GM23248 (cell line): ENCODE measurements at regions not wholly inside any gene's neighbourhood (a gene's known extent, or its start where the extent isn't known, plus 50 kb on each side); places are given as distances from the start of the nearest gene placed in this dataset.

Experiments
- DNase-seq: peaks from one replicate; pipeline ENCODE4 v3.0.0-alpha.2; 2015
- H2AFZ ChIP-seq: fragments of 200-600 bp; sonication (generic); 2 replicates; pipeline ENCODE4 v1.6.1; 2016; ENCODE audit warnings: antibody characterized with exemption
- H3F3A ChIP-seq: fragments of 200-600 bp; sonication (generic); 2 replicates; pipeline ENCODE4 v1.6.1; 2016; ENCODE audit warnings: mild to moderate bottlenecking, antibody characterized with exemption, mixed run types; ENCODE audit not compliant: insufficient read depth
- H3K27ac ChIP-seq: fragments of 200-600 bp; sonication (generic); 2 replicates; pipeline ENCODE4 v1.5.1; 2016; ENCODE audit warnings: mild to moderate bottlenecking
- H3K27me3 ChIP-seq: fragments of 200-600 bp; sonication (generic); replicated peaks from 2 replicates; pipeline ENCODE4 v1.6.1; 2016; ENCODE audit warnings: mild to moderate bottlenecking; ENCODE audit not compliant: insufficient read depth
- H3K36me3 ChIP-seq: fragments of 200-600 bp; sonication (generic); 2 replicates; pipeline ENCODE4 v1.6.1; 2016; ENCODE audit warnings: low read depth, mild to moderate bottlenecking
- H3K4me1 ChIP-seq: fragments of 200-600 bp; sonication (generic); 2 replicates; pipeline ENCODE4 v1.6.1; 2016; ENCODE audit warnings: mild to moderate bottlenecking; ENCODE audit not compliant: insufficient read depth
- H3K4me2 ChIP-seq: fragments of 200-600 bp; sonication (generic); one replicate; pipeline ENCODE4 v1.6.1; 2016; ENCODE audit warnings: mild to moderate bottlenecking; ENCODE audit not compliant: unreplicated experiment
- H3K4me3 ChIP-seq: fragments of 200-600 bp; sonication (generic); 2 replicates; pipeline ENCODE4 v1.5.1; 2016; ENCODE audit warnings: mild to moderate bottlenecking
- H3K79me2 ChIP-seq: fragments of 200-600 bp; sonication (generic); 2 replicates; pipeline ENCODE4 v1.6.1; 2016; ENCODE audit warnings: mild to moderate bottlenecking; ENCODE audit not compliant: insufficient read depth
- H3K9ac ChIP-seq: fragments of 200-600 bp; sonication (generic); 2 replicates; pipeline ENCODE4 v1.6.1; 2016; ENCODE audit warnings: mild to moderate bottlenecking
- H3K9me2 ChIP-seq: fragments of 200-600 bp; sonication (generic); 2 replicates; pipeline ENCODE4 v1.6.1; 2016; ENCODE audit warnings: mixed run types, mild to moderate bottlenecking, moderate library complexity; ENCODE audit not compliant: insufficient read depth
- H3K9me3 ChIP-seq: fragments of 200-600 bp; sonication (generic); one replicate; pipeline ENCODE4 v1.6.1; 2017; ENCODE audit warnings: low read depth
- H4K20me1 ChIP-seq: fragments of 200-600 bp; sonication (generic); 2 replicates; pipeline ENCODE4 v1.6.0; 2016; ENCODE audit not compliant: insufficient read depth
- EZH2 ChIP-seq: fragments of 200-600 bp; sonication (generic); IDR thresholded peaks from 2 replicates; pipeline ENCODE4 v1.6.1; 2018; ENCODE audit warnings: antibody characterized with exemption, mild to moderate bottlenecking; ENCODE audit not compliant: insufficient read depth, poor library complexity, severe bottlenecking
- EZH2phosphoT487 ChIP-seq: fragments of 200-600 bp; sonication (generic); IDR thresholded peaks from 2 replicates; pipeline ENCODE4 v1.6.1; 2018; ENCODE audit warnings: antibody characterized with exemption, moderate library complexity, mild to moderate bottlenecking, low read depth; ENCODE audit not compliant: insufficient read depth
- WGBS, 2 experiments: methylation state at CpG; one replicate each; pipeline ENCODE4 v1.1.6; 2015 to 2017; ENCODE audit warnings: low lambda C conversion rate in 2 of 2, low coverage in 1 of 2; ENCODE audit errors: missing lambda C conversion rate in 2 of 2; 5-methylcytosine and 5-hydroxymethylcytosine counted together
- in situ Hi-C: fragments of 300-500 bp; cut with MboI; formaldehyde crosslinking; loops from 2 replicates; pipeline ENCODE4 v1.15.0; 2020

DNA sequence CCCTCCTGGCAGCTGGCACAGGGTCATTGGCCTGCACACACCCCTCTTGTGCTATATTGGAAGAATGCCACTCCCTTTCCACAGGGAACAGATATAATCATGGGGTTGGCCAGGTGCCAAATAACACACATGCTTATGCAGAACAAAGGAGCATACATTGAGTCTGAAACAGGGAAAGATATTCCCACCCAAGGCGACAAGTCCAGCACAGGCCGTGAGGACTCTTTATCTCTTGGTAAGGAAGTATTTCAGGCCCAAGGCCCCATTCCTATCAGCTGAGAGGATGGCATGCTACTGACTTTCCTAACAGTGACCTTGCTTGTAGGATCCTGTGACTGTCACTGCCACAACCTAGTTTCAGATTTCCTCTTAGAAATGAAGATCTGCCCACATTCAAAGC lies 59.0 kb upstream of the STXBP6 start:
- WGBS, 2 experiments = 70 to 75% methylated on average over 2 of the region's 2 CpGs
- Histone ChIP-seq H3K9me2 (no peaks in the 10 kb centered on the region), H3F3A (peaks cover 35% of the 10 kb centered on the region), H4K20me1 (no peaks in the 10 kb centered on the region), H3K27me3 (no peaks in the 10 kb centered on the region), H3K4me2 (no peak overlapping the region), H3K27ac (peak overlapping the region; percentile 97), H3K79me2 (no peaks in the 10 kb centered on the region), H3K36me3 (no peaks in the 10 kb centered on the region), H3K9me3 (no peaks in the 10 kb centered on the region), H3K4me1 (peaks cover 33% of the 10 kb centered on the region), H3K9ac (peak overlapping the region; percentile 80; the same call in 1 of the 2 replicates), H2AFZ (peak overlapping the region; percentile 8; the same call in 1 of the 2 replicates), H3K4me3 (no peak overlapping the region)
- no peak for DNase-seq
- in situ Hi-C loops = no loop called here
- TF ChIP-seq EZH2phosphoT487 (no peak), EZH2 (no peak)

DNA sequence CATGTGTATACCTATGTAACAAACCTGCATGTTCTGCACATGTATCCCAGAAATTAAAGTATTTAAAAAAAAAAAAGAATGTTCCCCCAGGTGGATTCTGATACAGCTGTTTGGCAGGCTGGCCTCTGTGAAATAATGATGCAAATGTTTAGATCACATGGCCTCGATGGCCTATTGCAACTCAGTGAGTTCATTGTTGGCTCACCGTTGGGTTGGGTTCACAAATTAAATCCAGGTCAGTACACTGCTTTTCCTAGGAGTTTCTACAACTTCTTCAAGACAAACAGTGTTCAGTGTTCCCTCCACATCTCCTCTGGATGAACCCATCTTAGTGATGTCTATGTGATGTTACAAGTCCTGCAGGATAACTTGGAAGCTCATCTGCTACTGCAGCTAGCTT lies 58.3 kb upstream of the STXBP6 start:
- H3K4me1 ChIP-seq = peaks cover 33% of the 10 kb centered on the region
- H4K20me1 ChIP-seq = no peaks in the 10 kb centered on the region
- no peak for TF ChIP-seq EZH2
- no peak for TF ChIP-seq EZH2phosphoT487
- WGBS, 2 experiments = 66 to 71% methylated on average over 2 of the region's 2 CpGs
- no peak overlapping the region for H3K4me2 ChIP-seq
- H2AFZ ChIP-seq = no peak overlapping the region
- no peaks in the 10 kb centered on the region for H3K9me3 ChIP-seq
- no peaks in the 10 kb centered on the region for H3K27me3 ChIP-seq
- no peaks in the 10 kb centered on the region for H3K9me2 ChIP-seq
- no peak overlapping the region for H3K9ac ChIP-seq
- DNase-seq = no peak
- H3K4me3 ChIP-seq = no peak overlapping the region
- no peak overlapping the region for H3K27ac ChIP-seq
- in situ Hi-C loops = no loop called here
- H3K79me2 ChIP-seq = no peaks in the 10 kb centered on the region
- no peaks in the 10 kb centered on the region for H3K36me3 ChIP-seq
- H3F3A ChIP-seq = peaks cover 35% of the 10 kb centered on the region

DNA sequence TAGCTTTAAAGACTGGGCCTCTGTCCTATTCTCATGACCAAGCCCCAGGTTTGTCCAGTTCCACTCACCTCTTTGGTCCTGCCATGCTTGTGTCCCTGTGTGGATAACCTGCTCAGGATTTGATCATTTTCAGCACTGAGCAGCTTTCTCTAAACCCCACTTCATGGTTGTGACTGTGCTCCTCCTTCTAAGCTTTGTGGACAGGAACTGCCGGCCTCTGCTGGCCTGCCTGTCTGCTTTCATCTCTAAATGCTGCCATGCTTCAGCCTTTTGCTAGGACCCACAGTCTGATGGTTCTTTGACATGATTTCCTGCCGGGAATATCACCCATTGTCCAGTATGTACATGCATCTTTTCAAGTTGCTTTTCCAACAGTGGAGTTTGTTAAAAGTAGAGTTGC lies 53.9 kb upstream of the STXBP6 start:
- H3K9me3 ChIP-seq = no peaks in the 10 kb centered on the region
- TF ChIP-seq EZH2phosphoT487 (no peak), EZH2 (no peak)
- H3K9ac ChIP-seq = no peak overlapping the region
- no peaks in the 10 kb centered on the region for H3K9me2 ChIP-seq
- H3K36me3 ChIP-seq = no peaks in the 10 kb centered on the region
- no peak overlapping the region for H3K27ac ChIP-seq
- H4K20me1 ChIP-seq = no peaks in the 10 kb centered on the region
- 71 to 81% methylated on average over 2 of the region's 2 CpGs for WGBS, 2 experiments
- no peaks in the 10 kb centered on the region for H3K27me3 ChIP-seq
- DNase-seq = no peak
- H2AFZ ChIP-seq = no peak overlapping the region
- H3K4me1 ChIP-seq = peaks cover 5% of the 10 kb centered on the region
- no peak overlapping the region for H3K4me2 ChIP-seq
- H3K4me3 ChIP-seq = no peak overlapping the region
- H3F3A ChIP-seq = peaks cover 6% of the 10 kb centered on the region; the same call in 1 of the 2 replicates
- in situ Hi-C loops = no loop called here
- H3K79me2 ChIP-seq = no peaks in the 10 kb centered on the region

DNA sequence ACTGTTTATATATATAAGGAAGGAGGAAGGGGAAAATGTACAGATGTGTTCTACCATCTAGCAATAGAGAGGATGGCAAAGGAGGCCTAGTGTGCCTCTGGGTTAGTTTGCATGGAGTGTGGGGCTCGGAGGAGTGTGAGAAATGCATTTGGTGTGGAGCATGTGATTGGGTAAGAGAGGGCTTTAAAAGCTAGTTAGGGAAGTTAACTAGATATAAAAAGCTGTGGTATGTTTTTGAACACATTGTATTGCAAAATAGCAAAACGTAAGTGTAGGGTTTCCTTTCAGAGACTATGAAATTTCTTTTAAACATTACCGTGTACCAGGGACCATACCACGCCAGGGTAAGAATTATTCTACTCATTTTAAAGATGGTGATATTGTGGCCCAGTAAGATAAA lies 53.3 kb upstream of the STXBP6 start:
- H3K4me1 ChIP-seq = no peaks in the 10 kb centered on the region
- TF ChIP-seq EZH2phosphoT487 = no peak
- TF ChIP-seq EZH2 = no peak
- no peaks in the 10 kb centered on the region for H3K27me3 ChIP-seq
- no peak overlapping the region for H3K4me3 ChIP-seq
- H4K20me1 ChIP-seq = no peaks in the 10 kb centered on the region
- H3K79me2 ChIP-seq = no peaks in the 10 kb centered on the region
- in situ Hi-C loops = no loop called here
- no peak overlapping the region for H3K4me2 ChIP-seq
- no peak overlapping the region for H3K27ac ChIP-seq
- WGBS, 2 experiments = 91 to 95% methylated on average over 4 of the region's 4 CpGs
- no peaks in the 10 kb centered on the region for H3K9me3 ChIP-seq
- H3F3A ChIP-seq = peaks cover under 1% of the 10 kb centered on the region; the same call in 1 of the 2 replicates
- H3K9ac ChIP-seq = no peak overlapping the region
- no peaks in the 10 kb centered on the region for H3K9me2 ChIP-seq
- no peak overlapping the region for H2AFZ ChIP-seq
- H3K36me3 ChIP-seq = no peaks in the 10 kb centered on the region
- no peak for DNase-seq

DNA sequence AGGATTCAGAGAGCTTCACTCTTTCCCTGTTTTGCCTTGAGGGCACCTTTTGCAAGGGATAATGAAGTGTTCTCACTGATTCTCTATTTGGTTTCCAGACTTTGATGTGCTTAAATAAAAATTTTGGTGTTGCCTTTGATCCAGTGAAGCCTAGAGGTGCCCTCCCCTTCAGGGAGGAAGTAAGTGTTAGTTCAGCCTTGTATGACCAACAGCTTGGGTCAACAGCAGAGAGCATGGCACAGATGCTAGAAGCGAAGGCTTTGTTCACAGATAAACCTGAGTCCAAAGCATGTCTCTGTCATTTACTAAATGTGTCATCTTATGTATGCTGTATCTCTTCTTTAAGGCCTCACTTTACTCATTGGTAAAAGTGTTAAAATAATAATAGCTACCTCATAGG lies 52.8 kb upstream of the STXBP6 start:
- TF ChIP-seq EZH2 (no peak), EZH2phosphoT487 (no peak)
- H3K27me3 ChIP-seq = no peaks in the 10 kb centered on the region
- no peaks in the 10 kb centered on the region for H3K9me2 ChIP-seq
- WGBS, 2 experiments = 100% methylated on average over 1 of the region's 1 CpG
- H3K36me3 ChIP-seq = no peaks in the 10 kb centered on the region
- no peak overlapping the region for H3K9ac ChIP-seq
- H3K9me3 ChIP-seq = no peaks in the 10 kb centered on the region
- no peak overlapping the region for H3K27ac ChIP-seq
- H3K4me3 ChIP-seq = no peak overlapping the region
- no peaks in the 10 kb centered on the region for H3K4me1 ChIP-seq
- no peaks in the 10 kb centered on the region for H4K20me1 ChIP-seq
- no peak overlapping the region for H3K4me2 ChIP-seq
- H3K79me2 ChIP-seq = no peaks in the 10 kb centered on the region
- H3F3A ChIP-seq = no peaks in the 10 kb centered on the region
- no peak overlapping the region for H2AFZ ChIP-seq
- DNase-seq = no peak
- in situ Hi-C loops = no loop called here
